ENCODE measurements at regions not wholly inside any gene's neighbourhood (a gene's known extent, or its start where the extent isn't known, plus 50 kb on each side); places are given as distances from the start of the nearest gene placed in this dataset.

- in situ Hi-C loops (cut with HindIII; ENCODE audit: low sequenced_read_pairs), result no loop called here
- no peak for TF ChIP-seq CTCF (IDR thresholded peaks at IDR 0.05; ENCODE audit: low read depth, low read length)
- no peak for DNase-seq (ENCODE audit: low read depth, low spot score)
- H3K4me3 ChIP-seq (ENCODE audit: low read depth, low read length), result no peak overlapping the region
These were observed 281.7 kb upstream of the RTL1 start for GRCh38 chr14:101185073-101185835.

GRCh38 chr14:101185946-101186345, 282.4 kb upstream of the RTL1 start:
- no peak for DNase-seq (ENCODE audit: low read depth, low spot score)
- H3K4me3 ChIP-seq (ENCODE audit: low read depth, low read length), result no peak overlapping the region
- TF ChIP-seq CTCF (IDR thresholded peaks at IDR 0.05; ENCODE audit: low read depth, low read length), result no peak
- in situ Hi-C loops (cut with HindIII; ENCODE audit: low sequenced_read_pairs), result no loop called here

- no peak for TF ChIP-seq CTCF (IDR thresholded peaks at IDR 0.05; ENCODE audit: low read depth, low read length)
- no peak for DNase-seq (ENCODE audit: low read depth, low spot score)
- in situ Hi-C loops (cut with HindIII; ENCODE audit: low sequenced_read_pairs), result no loop called here
- H3K4me3 ChIP-seq (ENCODE audit: low read depth, low read length), result no peak overlapping the region
These were observed 283.0 kb upstream of the RTL1 start for GRCh38 chr14:101186544-101186943.

GRCh38 chr14:101186992-101187815, 283.7 kb upstream of the RTL1 start:
- no peak overlapping the region for H3K4me3 ChIP-seq (ENCODE audit: low read depth, low read length)
- no peak for DNase-seq (ENCODE audit: low read depth, low spot score)
- in situ Hi-C loops (cut with HindIII; ENCODE audit: low sequenced_read_pairs), result no loop called here
- TF ChIP-seq CTCF (IDR thresholded peaks at IDR 0.05; ENCODE audit: low read depth, low read length), result no peak

- no peak for DNase-seq (ENCODE audit: low read depth, low spot score)
- H3K4me3 ChIP-seq (ENCODE audit: low read depth, low read length), result no peak overlapping the region
- in situ Hi-C loops (cut with HindIII; ENCODE audit: low sequenced_read_pairs), result no loop called here
- TF ChIP-seq CTCF (IDR thresholded peaks at IDR 0.05; ENCODE audit: low read depth, low read length), result no peak
These were observed 284.5 kb upstream of the RTL1 start for GRCh38 chr14:101187816-101188570.

- H3K4me3 ChIP-seq (ENCODE audit: low read depth, low read length), result no peak overlapping the region
- TF ChIP-seq CTCF (IDR thresholded peaks at IDR 0.05; ENCODE audit: low read depth, low read length), result no peak
- DNase-seq (ENCODE audit: low read depth, low spot score), result no peak
- in situ Hi-C loops (cut with HindIII; ENCODE audit: low sequenced_read_pairs), result no loop called here
These were observed 285.0 kb upstream of the RTL1 start for GRCh38 chr14:101188571-101188915.

All from astrocyte of the spinal cord (primary cell).